Urothelium cell line (cell line): ENCODE measurements at regions not wholly inside any gene's neighbourhood (a gene's known extent, or its start where the extent isn't known, plus 50 kb on each side); places are given as distances from the start of the nearest gene placed in this dataset.
"Not testable (repeated sequence)": the region's sequence is repeated elsewhere in the genome, so short reads cannot be mapped to it uniquely, and the experiment has no call there.

ENCODE experiments used
- DNase-seq: peaks from one replicate; pipeline ENCODE4 v3.0.0; 2011; ENCODE audit warnings: low spot score, mixed read lengths
- FAIRE-seq: peaks from 2 replicates; lab custom pipeline; 2011; peaks lifted over from hg19 to GRCh38; lab: Jason Lieb, UNC

GRCh38 chr6:5898563-5898962, 108.2 kb downstream of the NRN1 start:
- FAIRE-seq: no peak
- no peak for DNase-seq

DNA sequence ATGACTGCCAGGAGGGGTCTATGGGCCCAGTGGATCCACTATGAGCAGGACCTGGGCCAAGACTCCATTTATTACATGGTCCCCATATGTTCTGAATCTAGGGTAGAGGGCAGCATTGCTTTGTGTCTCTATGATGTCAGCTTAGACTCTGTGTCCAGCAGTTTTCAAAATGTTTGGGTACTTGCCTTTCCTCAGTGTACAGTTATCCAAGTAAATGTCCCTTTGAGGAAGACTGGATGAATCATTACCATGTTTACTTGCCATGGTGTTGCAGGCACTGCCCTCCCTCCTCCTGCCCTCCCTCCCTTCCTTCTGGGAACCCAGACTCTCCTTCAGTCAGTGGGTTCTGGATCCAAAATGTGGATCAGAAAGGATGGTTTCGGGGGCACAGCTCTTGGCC, 108.6 kb downstream of the NRN1 start:
- FAIRE-seq (no peak), DNase-seq (no peak)

GRCh38 chr6:5896476-5897200, 110.1 kb downstream of the NRN1 start:
- FAIRE-seq: no peak
- no peak for DNase-seq

GRCh38 chr6:5894357-5894756, 112.4 kb downstream of the NRN1 start:
- DNase-seq: no peak

GRCh38 chr6:5893295-5893694, 113.4 kb downstream of the NRN1 start:
- FAIRE-seq (no peak), DNase-seq (no peak)

More at GRCh38 chr6:5894357-5894756, 112.4 kb downstream of the NRN1 start:
- no peak for FAIRE-seq

DNA sequence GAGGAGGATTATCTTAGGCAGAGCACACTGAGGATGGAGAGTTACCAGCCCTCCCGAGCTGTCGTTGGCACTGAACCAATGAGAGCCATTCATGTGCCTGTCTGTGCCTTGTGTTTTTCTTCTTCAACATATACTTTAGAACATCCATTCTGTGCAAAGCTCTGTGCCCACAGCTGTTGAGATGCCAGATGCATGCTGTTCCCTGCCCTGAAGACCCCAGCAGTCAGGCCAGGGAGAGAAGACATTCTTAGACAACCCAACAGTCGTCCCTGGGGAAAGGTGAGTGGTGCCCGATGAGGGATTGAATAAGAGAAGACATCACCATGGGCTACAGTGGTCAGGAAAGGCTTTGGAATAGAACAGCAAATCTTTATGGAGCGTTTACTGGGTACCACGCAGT, 114.1 kb downstream of the NRN1 start:
- FAIRE-seq (no peak), DNase-seq (no peak)

- FAIRE-seq (no peak), DNase-seq (no peak)
These were observed 127.9 kb downstream of the NRN1 start for GRCh38 chr6:5878792-5879191.

DNA sequence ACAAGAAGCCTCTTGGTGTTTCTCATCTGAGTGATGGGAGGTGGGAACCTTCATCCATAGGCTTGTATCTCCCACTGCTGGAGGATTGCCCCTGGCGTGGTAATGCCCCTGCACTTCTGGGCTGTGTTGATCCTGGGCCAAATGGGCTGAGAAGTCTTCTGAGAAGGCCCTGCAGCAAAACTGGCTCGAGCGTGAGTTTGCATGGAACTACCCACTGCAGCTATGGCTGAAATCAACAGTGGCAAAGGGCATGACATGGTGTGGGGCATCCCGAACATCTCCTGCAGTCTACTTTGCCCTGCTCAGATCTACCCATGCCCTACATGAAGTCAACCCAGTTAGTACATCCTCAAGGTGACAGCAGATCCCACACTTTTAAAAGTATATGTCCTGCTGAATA, 130.6 kb downstream of the NRN1 start:
- FAIRE-seq (no peak), DNase-seq (no peak)

DNA sequence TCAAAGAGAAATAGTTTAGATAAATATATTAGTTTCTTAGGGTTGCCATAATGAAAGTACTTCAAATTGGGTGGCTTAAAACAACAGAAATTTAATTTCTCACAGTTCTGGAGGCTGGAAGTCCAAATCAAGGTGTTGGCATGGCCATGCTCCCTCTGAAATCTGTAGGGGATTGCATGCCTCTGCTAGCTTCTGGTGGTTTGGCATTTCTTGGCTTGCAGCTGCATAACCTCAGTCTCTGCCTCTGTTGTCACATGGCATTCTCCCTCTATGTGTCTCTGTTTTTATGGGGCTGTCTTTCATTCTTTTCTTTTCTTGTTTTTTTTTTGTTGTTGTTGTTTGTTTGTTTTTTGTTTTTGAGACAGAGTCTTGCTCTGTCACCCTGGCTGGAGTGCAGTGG, 132.7 kb downstream of the NRN1 start:
- not testable (repeated sequence) for FAIRE-seq, DNase-seq

DNA sequence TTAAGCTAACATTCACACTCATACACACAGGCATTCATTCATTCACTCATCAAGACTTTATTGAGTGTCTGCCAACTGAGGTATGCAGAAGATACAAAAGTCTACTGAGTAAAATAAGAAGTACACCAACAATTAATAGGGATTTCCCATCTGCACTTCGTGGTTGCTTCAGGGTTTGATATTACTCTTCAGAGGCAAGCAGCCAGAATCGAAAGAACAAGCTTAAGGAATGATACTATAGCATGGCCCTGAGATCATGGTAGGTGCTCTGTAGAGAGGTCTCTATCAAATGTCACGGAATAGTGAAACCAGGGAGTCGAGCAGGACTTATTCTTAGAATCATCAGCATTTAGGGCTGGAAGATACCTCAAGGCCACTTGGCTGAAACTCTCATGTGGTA, 135.4 kb downstream of the NRN1 start:
- DNase-seq: no peak
- FAIRE-seq: no peak

DNA sequence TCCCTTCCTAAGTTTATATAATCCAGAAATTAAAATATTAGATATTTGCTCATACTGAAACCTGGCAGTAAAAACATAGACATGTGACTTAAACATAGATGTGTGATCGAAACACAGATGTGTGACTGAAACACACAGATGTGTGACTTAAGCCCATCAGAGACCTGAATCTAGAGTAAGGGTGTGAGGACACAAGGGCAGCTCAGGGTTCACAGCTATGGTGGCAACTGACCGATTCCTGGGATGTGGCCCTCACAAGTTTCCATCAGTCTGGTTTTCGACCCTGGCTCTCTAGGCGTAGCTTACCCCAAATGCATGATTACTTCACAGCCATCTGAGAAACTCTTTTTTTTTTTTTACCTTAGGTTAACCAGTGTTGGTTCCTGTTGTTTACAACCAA, 137.0 kb downstream of the NRN1 start:
- DNase-seq: no peak
- FAIRE-seq: no peak

GRCh38 chr6:5869261-5869660, 137.5 kb downstream of the NRN1 start:
- no peak for DNase-seq
- no peak for FAIRE-seq

DNA sequence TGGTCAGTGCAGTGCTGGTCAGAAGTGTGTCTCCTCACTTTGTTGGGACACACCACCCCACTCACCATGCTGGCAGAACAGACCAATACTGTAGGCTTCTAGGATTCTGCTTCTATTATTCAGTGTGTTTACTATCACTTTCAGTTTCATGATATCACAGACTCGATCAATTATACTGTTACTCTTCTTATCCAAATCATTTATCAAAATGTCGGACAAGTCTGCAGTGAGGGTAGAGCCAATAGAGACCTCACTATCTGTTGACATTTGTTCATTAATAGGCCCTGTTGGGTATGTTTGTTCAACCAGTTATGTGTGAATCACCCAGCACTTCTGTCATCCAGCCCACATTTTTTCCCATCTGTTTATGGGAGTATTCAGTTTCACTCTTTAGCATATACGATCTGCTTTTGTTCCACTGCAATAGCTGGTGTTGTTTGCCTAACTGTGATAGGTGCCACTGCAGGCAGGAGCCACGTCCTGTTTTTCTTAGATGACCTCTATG, 140.1 kb downstream of the NRN1 start:
- peak; percentile 21 for DNase-seq
- no peak for FAIRE-seq

- FAIRE-seq (no peak), DNase-seq (no peak)
These were observed 141.2 kb downstream of the NRN1 start for GRCh38 chr6:5865506-5866031.

GRCh38 chr6:5860849-5861248, 145.9 kb downstream of the NRN1 start:
- no peak for FAIRE-seq
- DNase-seq: no peak

DNA sequence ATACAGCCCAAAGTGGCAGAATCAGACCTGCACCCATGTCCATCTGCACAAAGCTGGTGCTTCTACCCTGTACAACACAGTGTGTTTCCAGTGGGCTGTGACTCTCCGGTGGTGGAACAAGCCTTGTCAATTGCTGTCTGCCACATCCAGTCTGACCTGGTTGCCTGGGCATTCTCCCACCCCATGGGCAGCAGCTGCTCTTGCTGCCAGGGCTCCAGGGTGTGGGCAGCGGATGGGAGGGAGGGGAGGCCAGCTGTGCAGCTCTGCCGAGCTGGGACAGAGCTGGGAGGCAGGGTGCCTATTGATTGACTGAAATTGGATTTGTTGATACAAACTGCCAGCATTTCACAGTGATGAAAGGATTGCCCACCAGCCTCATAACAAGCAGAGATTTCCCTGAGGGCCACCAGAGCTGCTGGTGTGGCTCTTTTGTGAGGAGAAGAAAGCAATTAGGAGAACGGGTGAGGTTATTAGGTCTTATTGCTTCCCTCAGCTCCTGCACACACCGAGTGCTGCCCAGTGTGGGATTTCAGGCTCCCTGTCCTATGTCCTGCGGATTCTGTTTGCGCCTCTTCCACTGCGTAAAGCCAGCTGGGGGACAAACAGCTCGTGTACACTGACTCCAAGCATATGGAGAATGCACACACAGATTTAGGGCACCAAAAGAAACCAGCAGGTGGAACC, 150.8 kb downstream of the NRN1 start:
- DNase-seq (no peak), FAIRE-seq (no peak)

DNA sequence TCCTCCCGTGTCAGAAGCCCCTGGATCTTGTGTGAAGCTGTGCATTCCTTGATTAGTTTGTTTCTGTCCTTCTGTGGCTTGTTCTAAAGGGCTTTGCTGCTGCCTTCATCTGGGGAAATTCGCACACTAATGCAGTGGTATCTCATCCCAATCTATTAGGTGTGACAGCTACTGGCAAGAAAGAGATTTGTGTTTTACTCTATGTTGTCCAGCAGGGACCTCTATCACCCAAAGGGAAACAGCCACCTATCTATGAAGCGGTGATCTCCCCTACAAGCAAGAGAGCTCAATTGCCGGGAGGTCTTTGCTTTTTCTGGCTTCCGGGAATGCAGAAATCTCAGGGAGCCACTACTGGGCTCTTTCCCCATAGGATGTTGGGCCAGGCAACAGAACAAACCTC, 151.8 kb downstream of the NRN1 start:
- no peak for FAIRE-seq
- DNase-seq: no peak

- DNase-seq: no peak
- no peak for FAIRE-seq
These were observed 155.4 kb downstream of the NRN1 start for GRCh38 chr6:5851261-5851757.

GRCh38 chr6:5850848-5851255, 155.9 kb downstream of the NRN1 start:
- DNase-seq (no peak), FAIRE-seq (no peak)

DNA sequence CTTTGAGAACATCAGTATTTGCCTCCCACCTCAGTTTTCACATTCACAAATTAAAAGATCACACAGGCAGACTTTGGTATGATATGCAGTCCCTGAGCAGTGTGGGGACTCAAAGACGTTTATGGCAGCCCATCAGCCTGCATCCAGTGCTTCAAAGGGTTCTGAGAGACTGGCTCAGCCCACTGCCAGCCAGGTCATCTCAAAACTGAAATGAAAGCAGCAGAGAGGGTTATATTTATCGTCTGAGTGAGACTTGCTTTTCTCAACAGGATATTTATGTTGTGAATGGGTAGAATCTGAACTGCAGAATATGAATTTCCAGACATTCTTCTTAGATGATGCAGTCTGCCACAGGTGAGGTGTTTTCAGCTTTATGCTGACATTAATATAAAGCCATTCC, 159.8 kb downstream of the NRN1 start:
- FAIRE-seq (no peak), DNase-seq (no peak)

- DNase-seq: no peak
- no peak for FAIRE-seq
These were observed 160.4 kb downstream of the NRN1 start for GRCh38 chr6:5846335-5846734.

- FAIRE-seq: no peak
- DNase-seq: no peak
These were observed 163.6 kb downstream of the NRN1 start for GRCh38 chr6:5843078-5843477.
